Stimulated activated naive CD8-positive, alpha-beta T cell treated with anti-CD3 and anti-CD28 coated beads, Interleukin-15, Interleukin-2, amounts not matched to agents 100 U/mL and 50 U/mL, for 24 hours (primary cell): ENCODE measurements at regions not wholly inside any gene's neighbourhood (a gene's known extent, or its start where the extent isn't known, plus 50 kb on each side); places are given as distances from the start of the nearest gene placed in this dataset.
A peak's percentile ranks its signal among the peaks of the same experiment; 100 is the strongest.
"Not testable (repeated sequence)": the region's sequence is repeated elsewhere in the genome, so short reads cannot be mapped to it uniquely, and the experiment has no call there.

Experiments used
- ATAC-seq: fragments of 150-1000 bp; cut with Tn5 transposase; one replicate; pipeline ENCODE4 v1.10.0; 2021
- DNase-seq: peaks from one replicate; pipeline ENCODE4 v3.0.0; 2021

DNA sequence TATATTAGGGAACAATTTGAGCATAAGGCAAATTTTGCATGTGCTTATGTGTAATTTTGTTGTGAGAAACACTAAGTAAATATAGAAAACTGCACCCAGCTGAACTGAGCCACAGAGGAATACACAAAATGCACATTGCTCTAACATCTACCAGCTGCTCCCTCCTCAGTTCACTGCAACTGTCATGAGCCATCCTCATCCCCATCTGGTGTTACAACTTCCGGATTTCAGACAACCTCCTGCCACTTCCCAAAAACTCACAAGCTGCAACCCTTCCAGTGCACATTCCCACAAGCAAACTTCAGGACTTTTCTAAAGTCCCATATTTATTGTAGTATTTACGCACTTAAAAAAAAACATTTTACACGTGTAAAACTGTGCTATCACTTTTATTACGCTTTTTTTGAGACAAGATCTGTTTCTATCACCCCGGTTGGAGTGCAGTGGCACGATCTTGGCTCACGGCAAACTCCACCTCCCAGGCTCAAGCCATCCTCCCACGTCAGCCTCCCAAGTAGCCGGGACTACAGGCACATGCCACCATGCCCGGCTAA, 169.1 kb upstream of the TBX3 start:
- ATAC-seq: no peak
- no peak for DNase-seq

DNA sequence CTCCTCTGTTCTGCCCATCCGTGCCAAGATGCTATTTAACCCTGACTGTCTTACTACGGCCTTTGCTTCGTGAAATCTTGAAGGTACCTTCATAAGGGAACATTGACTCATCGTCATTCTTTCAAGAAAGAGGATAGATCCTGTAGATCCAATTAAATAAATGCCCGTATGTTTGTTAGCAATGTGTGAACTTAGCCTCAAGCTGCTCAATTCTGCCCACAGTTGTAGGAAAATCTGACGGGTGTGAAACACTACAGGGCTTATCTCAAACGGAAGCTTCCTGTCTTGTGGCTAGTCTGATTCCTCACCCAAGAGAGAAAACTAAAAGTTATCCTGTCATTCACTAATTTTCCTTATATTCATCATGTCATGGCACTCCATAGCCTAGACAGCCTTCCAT, 168.0 kb upstream of the TBX3 start:
- DNase-seq: no peak
- ATAC-seq: peak; percentile 46

DNA sequence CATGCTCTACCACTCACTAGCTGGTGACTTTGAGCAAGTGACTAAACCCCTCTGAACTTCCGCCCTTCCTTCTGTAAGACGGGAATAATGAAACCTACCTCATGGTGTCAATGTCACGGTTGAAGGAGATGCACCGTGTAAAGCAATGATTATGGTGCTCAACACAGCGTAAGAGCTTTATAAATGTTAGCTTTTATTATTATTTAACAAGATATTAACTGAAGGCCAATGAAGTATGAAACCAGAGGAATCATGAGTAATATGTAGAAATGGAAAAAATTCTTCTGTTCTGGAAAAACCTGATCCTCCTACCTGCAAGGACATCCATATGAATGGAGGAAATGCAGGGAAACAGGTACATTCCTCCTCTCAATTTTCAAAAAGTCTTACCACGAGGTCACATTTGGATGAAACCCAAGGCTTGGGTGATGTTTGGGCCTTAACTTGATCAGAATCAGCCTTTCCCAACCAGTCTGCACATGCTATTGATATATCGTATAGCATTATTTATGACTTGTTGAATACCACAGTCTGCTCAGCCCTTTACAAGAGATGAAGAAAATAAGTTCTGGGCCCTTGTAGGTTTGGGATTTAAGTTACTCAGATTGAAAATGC, 166.8 kb upstream of the TBX3 start:
- DNase-seq (no peak), ATAC-seq (no peak)

DNA sequence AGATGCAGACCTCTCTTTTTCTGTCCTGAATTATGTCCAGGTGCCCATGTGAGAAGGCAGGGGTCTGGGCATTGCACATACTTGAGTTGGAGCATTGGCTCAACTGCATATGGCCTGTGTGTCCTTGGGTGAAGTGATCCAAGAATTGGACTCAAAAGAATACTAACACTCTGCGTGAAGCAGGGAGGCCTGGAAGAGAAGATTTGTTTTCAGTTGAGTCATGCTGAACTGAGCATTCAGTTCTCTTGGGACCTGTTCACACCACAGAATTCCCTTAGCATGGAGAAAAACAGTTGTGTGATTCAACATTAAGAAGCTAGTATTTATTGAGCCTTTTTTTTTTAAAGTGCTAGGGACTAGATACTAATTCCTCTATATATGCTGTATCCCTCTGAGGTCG, 164.7 kb upstream of the TBX3 start:
- DNase-seq: no peak
- ATAC-seq: no peak

DNA sequence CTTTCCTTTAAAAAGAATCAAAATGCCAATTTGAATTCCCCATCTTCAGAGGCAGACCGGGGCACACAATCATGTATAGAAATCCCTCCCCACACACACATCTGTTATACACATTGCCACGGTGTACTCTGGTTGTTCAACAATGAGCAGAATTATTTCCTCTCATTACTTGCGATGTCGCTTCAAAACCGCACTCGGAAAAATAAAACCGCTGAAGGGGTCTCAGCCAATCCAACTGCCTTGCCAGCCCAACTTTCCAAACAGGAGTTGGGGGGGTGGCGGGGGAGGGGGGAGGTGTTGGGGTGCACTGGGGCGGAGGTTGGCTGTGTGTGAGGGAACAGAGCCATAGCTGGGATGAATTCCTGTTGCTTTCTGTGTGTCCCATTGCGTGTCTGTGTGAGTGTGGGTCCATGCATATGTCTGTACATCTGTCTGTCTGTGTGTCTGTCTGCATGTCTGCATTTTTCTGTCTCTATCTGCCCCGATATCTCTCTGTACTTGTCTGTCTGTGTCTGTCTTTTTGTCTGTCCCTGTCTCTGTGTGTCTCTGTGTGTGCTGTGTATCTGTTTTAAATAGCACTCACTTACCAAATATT, 163.6 kb upstream of the TBX3 start:
- DNase-seq (no peak), ATAC-seq (no peak)

DNA sequence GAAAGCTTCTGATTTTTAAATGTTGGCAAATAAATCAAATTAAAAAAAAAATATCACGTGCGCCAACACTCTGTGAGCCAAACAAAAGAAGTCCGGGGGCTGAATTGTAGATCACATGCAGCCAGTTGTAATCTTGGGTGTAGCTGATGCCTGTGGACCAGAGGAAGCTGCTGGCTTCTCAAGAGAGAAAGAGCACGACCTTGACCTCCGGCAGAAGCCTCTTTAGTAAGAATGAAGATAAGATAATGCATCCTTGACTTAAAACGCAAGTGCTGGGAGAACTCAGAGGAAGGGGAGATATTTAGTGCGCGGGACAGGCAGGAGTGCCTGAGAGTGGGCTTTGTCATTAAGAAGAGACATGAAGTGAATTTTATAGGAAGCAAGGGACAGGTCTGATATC, 162.8 kb upstream of the TBX3 start:
- no peak for DNase-seq

DNA sequence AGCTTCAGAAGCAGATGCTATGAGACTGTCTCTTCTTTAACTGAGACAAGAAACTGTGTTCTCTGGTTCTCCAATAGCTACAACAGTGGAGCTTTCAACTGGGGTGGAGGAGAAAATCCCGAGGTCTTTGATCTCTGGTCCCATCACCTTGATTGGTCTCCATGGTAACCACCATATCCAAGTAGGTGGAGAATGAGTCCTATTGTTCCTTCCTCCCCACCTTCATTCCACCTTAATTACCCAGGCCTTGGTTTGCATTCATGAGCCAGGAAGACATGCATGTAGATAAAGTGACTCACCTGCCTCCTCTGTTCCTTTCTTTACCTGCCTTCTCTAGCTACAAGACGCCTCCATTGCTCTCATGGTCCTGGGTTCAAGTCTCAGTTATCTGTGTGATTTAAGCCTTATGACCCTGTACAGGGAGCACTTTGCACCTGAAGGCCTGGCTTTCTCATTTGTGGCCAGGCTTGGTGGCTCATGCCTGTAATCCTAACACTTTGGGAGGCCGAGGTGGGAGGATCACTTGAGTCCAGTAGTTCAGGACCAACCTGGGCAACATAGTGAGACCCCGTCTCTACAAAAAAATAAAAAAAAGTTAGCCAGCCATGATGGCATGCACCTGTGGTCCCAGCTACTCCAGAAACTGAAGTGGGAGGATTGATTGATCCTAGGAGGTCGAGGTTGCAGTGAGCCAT, 157.7 kb upstream of the TBX3 start:
- ATAC-seq (no peak), DNase-seq (no peak)

More for the DNA sequence above, 162.8 kb upstream of the TBX3 start:
- no peak for ATAC-seq

DNA sequence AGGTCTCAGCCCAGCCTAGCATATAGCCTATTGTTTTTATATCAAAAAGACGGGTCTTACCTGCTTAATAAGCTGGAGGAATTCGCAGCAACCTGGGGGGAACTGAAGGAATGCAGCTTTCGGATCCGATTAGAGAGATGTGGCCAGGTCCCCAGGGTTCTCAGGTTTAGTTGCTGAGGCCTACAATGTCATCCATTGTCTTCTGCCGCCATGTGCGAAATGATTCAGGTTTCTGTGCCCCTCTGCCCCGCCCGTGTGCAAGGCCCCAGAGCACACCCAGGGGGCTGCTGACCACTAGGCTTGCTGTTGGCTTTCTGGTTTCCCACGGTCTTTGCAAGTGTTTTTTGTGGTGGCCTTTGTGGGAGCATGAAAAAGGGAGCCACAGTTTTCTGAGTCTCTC, 154.5 kb upstream of the TBX3 start:
- ATAC-seq (no peak), DNase-seq (no peak)

DNA sequence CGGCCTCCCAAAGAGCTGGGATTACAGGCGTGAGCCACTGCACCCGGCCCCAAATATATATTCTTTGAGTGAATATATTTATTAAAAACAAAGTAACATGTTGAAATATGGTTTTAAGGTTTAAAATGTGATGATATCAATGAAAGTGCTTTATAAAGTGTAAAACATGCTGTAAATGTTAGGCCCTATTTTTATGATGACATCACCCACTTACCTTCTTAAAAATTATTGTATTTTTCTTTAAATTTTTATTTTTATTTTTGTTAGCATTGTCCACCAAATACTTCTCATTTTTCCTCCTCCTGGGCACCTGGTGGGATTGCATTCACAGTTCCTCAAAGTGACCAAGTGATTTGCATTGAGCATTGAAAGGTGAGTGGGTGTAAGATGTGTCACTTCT, 152.6 kb upstream of the TBX3 start:
- no peak for DNase-seq
- no peak for ATAC-seq

DNA sequence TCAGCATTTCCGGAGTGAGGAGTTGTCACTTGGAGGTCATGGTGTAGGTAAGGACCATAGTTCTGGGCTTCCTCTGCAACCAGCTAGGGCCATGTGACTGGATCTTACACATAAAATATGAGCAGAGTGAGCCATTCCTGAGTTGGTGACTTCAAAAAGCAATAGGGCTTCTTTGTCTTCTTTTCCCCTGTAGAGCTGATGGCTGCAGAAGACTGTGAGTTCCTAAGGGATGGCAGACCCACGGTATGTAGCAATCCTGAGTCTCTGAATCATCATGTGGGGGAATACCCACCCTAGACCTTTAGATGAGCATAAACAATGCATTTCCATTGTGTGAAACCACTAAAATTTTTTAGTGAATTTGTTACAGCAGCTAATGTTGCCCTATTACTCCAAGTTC, 151.1 kb upstream of the TBX3 start:
- ATAC-seq (no peak), DNase-seq (no peak)

DNA sequence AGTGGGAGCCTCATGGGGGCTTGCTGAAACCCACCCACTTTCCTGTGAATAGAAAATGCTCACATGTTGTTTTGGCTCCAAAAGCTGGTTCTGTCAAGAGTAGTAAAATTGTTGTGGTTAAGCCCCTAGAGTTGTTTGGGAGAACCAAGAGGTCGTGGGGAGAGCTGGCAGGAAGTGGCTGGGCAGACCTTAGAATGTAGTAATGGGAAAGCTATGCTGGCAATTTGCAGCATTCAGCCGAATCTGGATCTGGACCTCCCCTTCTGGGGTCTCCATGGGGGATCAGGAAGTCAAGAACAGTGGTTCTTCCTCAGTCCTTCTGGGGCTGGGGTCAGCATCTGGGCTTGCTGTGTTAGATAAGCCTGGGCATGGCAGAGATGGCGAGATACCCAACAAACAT, 150.6 kb upstream of the TBX3 start:
- no peak for ATAC-seq
- DNase-seq: no peak

DNA sequence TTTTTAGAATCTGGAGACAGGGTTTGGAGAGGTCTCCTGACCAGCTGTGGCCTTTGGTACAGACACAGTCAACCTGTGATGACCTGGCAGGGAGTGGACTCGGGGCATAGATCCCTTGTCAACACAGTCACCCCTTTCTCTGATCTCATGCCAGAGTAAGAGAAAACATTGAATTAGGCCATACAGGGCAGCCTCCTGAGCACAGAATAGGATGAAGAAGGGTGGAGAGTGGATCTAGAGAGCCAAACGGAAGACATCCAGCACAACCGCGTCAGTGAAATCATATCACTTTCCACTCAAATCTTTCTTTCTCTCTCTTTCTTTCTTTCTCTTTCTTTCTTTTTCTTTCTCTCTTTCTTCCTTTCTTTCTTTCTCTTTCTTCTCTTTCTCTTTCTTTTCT, 145.9 kb upstream of the TBX3 start:
- no peak for ATAC-seq
- DNase-seq: no peak

DNA sequence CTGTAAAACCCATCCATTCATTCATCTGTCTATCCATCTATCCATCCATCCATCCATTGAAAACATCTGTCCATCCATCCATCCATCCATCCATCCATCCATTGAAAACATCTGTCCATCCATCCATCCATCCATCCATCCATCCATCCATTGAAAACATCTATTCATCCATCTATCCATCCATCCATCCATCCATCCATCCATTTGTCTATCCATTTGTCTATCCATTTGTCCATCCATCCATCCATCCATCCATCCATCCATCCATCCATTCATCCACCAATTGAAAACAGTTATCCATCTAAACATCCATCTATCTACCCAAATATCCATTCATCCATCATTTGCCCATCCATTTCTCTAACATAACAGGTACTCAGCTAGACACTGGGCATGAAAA, 145.3 kb upstream of the TBX3 start:
- DNase-seq, ATAC-seq: not testable (repeated sequence)

DNA sequence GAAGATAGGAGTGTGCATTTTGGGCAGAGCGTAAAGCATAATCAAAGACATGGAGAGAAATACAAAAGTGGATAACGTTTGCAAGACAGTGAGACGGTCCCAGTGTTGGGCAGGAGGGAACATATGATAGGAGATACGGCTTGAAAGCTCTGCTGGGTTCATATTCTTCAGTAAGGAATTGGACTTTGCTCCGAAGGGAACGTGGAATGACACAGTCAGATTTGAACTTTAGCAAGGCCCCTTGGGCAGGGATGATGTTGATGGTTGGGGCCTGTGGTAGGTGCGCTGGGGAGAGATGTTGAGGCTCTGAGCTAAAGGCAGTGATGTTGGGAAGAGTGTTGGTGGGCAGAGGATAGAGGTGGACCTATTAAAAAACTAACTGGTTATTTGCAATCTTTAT, 143.5 kb upstream of the TBX3 start:
- DNase-seq (no peak), ATAC-seq (no peak)

DNA sequence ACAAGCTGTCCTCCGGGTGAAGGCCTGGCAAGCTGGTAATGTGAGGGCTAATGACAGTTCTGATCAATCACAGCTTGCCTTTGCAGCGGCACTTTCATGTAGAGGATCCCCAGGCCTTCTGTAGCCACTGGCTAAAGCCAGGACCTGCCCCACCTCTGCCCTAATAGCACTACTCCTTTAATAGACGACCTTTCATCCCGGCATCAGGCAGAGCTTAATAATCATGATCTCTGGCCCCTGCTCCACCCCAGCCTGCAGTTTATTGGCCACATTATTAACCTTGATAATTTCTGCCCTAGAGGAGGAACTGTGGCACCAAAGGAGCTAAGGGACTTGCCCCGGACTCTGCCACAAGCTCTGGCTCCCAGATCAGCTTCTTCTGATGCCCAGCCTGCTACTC, 142.3 kb upstream of the TBX3 start:
- no peak for DNase-seq
- no peak for ATAC-seq

DNA sequence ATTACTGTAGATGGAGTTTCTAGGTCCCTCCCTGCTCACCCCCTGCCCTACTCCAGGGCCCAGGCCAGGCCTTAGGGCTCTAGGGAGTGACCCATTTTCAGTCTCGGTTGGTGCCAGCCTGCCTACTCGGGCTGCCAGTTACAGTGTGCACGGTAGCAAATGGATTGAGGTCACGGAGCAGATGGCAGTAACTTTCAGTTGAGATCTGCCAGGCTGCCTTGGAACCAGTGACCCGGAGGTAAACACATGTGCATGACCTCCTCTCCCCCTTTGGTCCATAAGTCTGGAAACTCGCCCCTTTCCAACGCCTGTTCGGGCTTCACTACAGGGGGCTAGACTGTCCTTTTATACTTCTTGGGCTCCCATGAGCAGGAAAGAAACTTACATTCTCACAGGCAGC, 139.7 kb upstream of the TBX3 start:
- no peak for DNase-seq
- ATAC-seq: no peak

DNA sequence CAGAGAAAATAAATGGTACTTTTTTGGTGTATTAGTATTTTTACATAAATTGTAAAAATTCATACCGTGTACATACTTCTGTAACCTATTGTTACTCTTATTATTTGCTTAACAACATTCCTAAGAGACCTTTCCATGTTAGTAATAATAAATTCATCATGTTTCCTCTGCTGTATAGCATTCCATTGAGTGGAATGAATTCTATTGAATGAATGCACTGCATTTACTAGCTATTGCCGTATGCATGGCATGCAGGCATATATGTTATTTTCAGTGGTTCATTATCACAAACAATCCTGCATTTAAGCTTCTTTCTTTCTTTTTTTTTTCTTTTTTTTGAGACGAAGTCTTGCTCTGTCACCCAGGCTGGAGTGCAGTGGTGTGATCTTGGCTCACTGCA, 137.6 kb upstream of the TBX3 start:
- DNase-seq: no peak
- ATAC-seq: no peak

DNA sequence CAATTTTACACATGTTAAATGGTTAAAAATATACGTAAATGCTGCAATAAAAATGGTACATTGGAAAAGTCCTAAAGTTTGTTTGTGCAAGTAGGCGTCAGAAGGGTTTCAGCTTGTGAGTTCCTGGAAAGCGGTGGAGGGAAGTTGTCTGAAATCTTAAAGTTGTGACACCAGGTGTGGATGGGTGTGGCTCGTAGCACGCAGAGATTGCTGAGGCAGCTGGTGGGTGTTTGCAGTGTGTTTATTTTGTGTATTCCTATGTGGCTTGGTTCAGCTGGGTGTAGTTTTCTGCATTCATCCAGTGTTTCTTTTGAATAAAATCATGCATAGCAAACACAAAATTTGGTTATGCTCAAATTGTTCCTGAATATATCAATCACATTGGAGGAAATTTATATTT, 136.8 kb upstream of the TBX3 start:
- no peak for ATAC-seq

DNA sequence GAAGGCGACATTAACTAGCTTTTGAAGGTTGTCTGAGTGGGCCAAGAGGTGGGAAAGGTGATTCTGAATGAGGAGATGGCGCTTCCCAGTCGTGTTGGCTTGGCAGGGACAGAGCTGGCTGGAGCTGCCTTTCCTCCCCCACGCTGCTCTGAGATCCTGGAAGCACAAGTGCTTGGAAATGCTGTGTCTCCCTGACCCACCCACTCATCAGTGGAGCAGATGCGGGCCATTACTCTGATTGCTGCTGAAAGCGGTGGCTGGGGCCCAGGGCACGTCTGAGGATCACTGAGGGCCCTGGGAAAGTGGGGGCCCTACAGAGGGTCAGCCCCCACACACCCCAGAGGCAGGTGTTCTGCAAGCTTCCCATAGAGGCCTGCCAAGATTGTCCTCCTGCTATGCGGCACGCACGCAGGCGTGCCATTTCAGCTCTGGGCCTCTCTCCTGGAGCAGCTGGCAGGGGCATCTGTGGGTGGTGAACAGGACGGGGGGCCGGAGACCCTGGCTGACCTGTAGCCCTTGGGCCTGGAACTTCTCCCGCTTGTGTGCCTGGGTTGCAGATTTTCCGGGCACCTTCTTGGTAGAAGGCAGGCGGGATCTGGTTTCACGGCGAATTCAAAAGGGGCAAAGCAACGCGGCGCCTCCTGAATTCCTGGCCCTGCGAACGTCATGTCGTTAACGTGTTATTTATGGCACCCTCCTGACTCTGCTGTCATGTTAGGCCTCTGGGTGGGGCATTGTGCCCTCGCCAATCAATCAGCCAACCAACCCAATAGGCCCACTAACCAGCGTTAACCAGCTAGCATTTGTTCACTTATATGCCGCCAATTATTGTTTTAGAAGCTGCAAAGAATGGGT, 133.8 kb upstream of the TBX3 start:
- ATAC-seq (no peak), DNase-seq (no peak)

More for the DNA sequence above, 136.8 kb upstream of the TBX3 start:
- no peak for DNase-seq

DNA sequence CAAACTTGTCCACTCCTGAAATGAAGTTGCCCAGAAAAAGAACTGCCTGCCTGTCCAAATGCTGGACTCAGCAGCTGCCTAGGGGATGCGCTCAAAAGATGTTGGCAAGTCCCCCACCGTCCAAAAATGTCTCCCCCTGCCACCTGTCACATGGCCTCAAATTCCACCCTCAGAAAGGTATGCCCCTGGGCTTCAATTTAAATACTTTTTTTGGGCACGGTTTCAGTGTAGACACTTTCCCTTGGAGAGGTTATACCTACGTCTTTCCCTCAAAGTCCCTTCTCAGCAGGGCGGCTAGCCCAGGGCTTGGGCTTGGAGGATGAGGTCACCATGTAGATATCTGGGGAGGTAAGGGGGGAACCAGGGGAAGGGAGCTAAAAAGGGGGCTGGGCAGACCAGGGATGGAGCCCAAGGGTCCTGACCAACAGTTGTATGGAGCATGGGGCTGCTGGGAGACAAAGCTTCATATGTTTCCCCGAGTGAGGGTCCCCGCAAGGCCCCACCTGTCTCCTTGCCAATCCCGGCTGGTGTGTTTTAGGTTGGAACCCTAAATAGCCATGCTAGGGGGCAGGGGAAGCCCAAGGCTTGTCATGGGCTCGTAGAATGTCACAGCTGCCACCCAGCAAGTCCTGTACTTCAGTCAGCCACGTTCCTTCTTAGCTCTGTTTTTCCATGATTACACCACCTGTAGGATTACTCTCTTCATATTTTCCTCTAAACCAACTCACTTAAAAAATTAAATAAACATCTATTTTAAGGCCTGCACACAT, 131.2 kb upstream of the TBX3 start:
- no peak for ATAC-seq

DNA sequence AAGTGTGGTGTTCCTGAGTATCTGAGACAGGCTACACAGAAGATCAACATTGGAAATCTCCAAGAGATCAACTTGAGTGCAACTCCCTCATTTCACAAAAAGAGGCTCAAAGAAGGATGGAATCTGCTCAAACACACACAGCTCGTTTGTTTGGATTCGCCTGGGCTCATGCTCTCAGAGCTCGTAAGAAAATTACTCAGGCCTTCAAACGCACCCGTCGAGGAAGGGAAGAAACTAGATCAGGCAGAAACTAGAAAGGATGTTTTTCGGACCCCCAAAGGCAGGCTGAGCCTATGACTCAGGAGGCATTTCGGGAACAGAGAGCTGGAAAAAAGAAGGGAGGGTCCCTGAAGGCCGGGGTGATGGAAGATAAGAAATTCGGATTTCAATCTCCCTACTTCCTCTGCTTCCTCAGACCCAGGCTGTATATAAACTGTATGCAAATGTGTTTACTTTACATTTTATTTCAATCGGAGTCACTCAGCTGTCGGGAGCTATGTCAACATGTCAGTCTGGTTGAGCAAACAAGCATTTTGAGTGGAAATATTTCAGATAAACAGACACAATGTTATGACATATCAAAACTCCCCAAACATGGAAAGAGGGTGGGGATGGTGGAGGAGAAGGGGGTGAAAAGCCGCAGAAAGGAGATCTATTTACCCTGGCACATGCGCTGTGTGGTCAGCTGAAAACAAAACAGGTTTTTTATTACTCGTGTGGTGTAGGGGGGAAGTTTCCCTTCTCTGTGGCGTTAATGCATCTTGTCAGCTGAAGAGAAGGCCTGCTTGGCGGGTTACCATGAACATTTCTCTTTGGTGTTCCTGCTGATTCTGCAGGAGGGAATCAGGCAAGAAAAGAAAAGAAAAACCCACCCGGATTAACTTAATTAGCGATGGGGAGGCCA, 129.1 kb upstream of the TBX3 start:
- no peak for DNase-seq
- no peak for ATAC-seq

More for the DNA sequence above, 131.2 kb upstream of the TBX3 start:
- DNase-seq: no peak
